Neural progenitor cell (in vitro differentiated cells): ENCODE measurements at regions not wholly inside any gene's neighbourhood (a gene's known extent, or its start where the extent isn't known, plus 50 kb on each side); places are given as distances from the start of the nearest gene placed in this dataset.

Experiments
- DNase-seq: peaks from one replicate; pipeline ENCODE4 v3.0.0-alpha.2; 2016; ENCODE audit warnings: low spot score
- H2AFZ ChIP-seq: fragments of 200-600 bp; sonication (generic); replicated peaks from 2 replicates; pipeline ENCODE4 v1.6.1; 2016; ENCODE audit warnings: antibody characterized with exemption
- H3F3A ChIP-seq: fragments of 200-600 bp; sonication (generic); 2 replicates; pipeline ENCODE4 v1.6.1; 2016; ENCODE audit warnings: antibody characterized with exemption, low read depth
- H3K27ac ChIP-seq: fragments of 200-600 bp; sonication (generic); 2 replicates; pipeline ENCODE4 v1.5.1; 2016; ENCODE audit warnings: mild to moderate bottlenecking
- H3K27me3 ChIP-seq: fragments of 200-600 bp; sonication (generic); 2 replicates; pipeline ENCODE4 v1.6.1; 2016; ENCODE audit warnings: mild to moderate bottlenecking, moderate library complexity
- H3K36me3 ChIP-seq: fragments of 200-600 bp; sonication (generic); 2 replicates; pipeline ENCODE4 v1.5.1; 2016
- H3K4me1 ChIP-seq: fragments of 200-600 bp; sonication (generic); 2 replicates; pipeline ENCODE4 v1.6.1; 2016; ENCODE audit warnings: mixed run types
- H3K4me2 ChIP-seq: fragments of 200-600 bp; sonication (generic); 2 replicates; pipeline ENCODE4 v1.6.1; 2016
- H3K4me3 ChIP-seq: fragments of 200-600 bp; sonication (generic); 2 replicates; pipeline ENCODE4 v1.5.1; 2016
- H3K79me2 ChIP-seq: fragments of 200-600 bp; sonication (generic); 2 replicates; pipeline ENCODE4 v1.6.1; 2016; ENCODE audit warnings: low read depth
- H3K9ac ChIP-seq: fragments of 200-600 bp; sonication (generic); 2 replicates; pipeline ENCODE4 v1.6.1; 2016
- H3K9me3 ChIP-seq: fragments of 200-600 bp; sonication (generic); 2 replicates; pipeline ENCODE4 v1.5.1; 2016; ENCODE audit warnings: low read depth
- H4K20me1 ChIP-seq: fragments of 200-600 bp; sonication (generic); 2 replicates; pipeline ENCODE4 v1.6.1; 2016; ENCODE audit warnings: low read depth
- H3K27ac Mint-ChIP-seq: 3 replicates; pipeline ENCODE4 v1.8.0; 2021; ENCODE audit warnings: mixed read lengths
- H3K27me3 Mint-ChIP-seq: 2 replicates; pipeline ENCODE4 v1.8.0; 2022; ENCODE audit warnings: low read depth, mild to moderate bottlenecking, inconsistent platforms, moderate library complexity, mixed read lengths; ENCODE audit not compliant: insufficient read depth
- H3K36me3 Mint-ChIP-seq: 3 replicates; pipeline ENCODE4 v1.8.0; 2021; ENCODE audit warnings: mixed read lengths
- H3K4me1 Mint-ChIP-seq: 3 replicates; pipeline ENCODE4 v1.8.0; 2021; ENCODE audit warnings: mixed read lengths
- H3K4me3 Mint-ChIP-seq: 3 replicates; pipeline ENCODE4 v1.8.0; 2021; ENCODE audit warnings: mild to moderate bottlenecking, moderate library complexity, mixed read lengths
- H3K9me3 Mint-ChIP-seq: 3 replicates; pipeline ENCODE4 v1.8.0; 2020; ENCODE audit warnings: mixed read lengths
- CTCF ChIP-seq: fragments of 200-600 bp; sonication (generic); IDR thresholded peaks from 2 replicates; pipeline ENCODE4 v1.5.1; 2017; ENCODE audit warnings: antibody characterized with exemption, mild to moderate bottlenecking
- EZH2 ChIP-seq: fragments of 200-600 bp; sonication (generic); IDR thresholded peaks from 2 replicates; pipeline ENCODE4 v1.6.1; 2017; ENCODE audit warnings: antibody characterized with exemption, mild to moderate bottlenecking, moderate library complexity
- EZH2phosphoT487 ChIP-seq: fragments of 200-600 bp; sonication (generic); IDR thresholded peaks from 2 replicates; pipeline ENCODE4 v1.6.1; 2017; ENCODE audit warnings: antibody characterized with exemption

DNA sequence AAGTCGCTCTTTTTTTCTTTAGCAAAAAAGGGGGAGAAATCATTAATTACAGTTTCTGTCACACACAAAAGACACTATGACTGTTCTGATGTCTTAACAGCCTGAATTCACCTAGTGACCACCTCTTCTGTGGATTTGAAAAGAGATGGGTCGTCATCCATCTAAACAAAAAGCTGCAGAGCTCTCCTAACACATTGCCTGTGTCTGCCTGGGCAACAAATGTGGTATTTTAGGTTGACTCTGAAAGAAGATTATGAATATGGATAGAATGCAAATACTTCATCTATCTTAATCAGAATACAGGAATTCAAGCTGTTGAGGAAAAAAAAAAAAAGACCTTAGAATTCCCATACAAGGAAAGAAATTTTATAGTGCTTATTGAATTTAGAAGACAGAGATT, 304.4 kb upstream of the ADGRL2 start:
- H3K4me1 ChIP-seq = peaks cover 6% of the 10 kb centered on the region
- Mint-ChIP-seq H3K27me3 (peaks cover 3% of the 10 kb centered on the region), H3K9me3 (no peaks in the 10 kb centered on the region), H3K4me3 (no peak overlapping the region), H3K4me1 (peaks cover 48% of the 10 kb centered on the region), H3K27ac (no peak overlapping the region), H3K36me3 (no peaks in the 10 kb centered on the region)
- H3K4me2 ChIP-seq = no peak overlapping the region
- no peak overlapping the region for H3K27ac ChIP-seq
- no peaks in the 10 kb centered on the region for H3F3A ChIP-seq
- H3K79me2 ChIP-seq = no peaks in the 10 kb centered on the region
- DNase-seq = no peak
- no peak for TF ChIP-seq EZH2
- TF ChIP-seq EZH2phosphoT487 = no peak
- no peak for TF ChIP-seq CTCF
- H3K9me3 ChIP-seq = no peaks in the 10 kb centered on the region
- H3K9ac ChIP-seq = no peak overlapping the region
- no peak overlapping the region for H3K4me3 ChIP-seq
- H3K27me3 ChIP-seq = no peaks in the 10 kb centered on the region
- H3K36me3 ChIP-seq = no peaks in the 10 kb centered on the region
- H4K20me1 ChIP-seq = no peaks in the 10 kb centered on the region
- no peak overlapping the region for H2AFZ ChIP-seq

DNA sequence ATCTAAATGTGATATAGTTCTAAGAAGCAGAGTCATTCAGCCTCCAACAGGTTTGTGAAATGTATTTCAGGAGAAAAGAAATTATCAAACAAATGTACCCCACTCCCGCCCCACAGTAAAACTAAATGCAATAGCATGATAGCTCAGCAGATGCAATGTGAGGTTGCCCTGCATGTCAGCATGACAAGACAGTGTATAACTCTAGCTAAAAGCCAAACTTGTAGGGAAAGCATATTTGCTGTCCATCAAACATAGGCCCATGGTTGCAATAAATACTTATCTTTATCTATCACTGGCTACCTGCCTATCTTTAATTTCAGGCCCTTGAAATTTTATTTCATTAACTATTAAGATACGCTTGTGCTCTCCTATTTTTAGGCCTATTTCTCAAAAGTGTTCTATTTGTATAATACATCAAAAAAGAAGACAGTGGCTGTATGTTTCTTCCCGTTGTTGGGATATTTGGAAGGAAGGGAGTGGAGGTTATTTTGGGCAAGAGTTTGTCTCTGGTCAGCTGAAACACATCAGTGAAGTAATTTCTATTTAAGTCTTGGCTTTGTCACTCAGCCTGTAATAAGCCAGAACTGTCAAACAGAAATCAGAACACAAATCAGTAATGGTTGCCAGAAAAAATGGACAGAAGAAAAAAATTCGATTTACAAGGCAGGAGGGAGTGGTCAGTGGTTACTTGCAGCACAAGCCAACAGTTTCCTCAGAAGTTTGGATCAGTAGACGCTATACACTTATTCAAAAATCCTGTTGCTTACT, 307.4 kb upstream of the ADGRL2 start:
- peaks cover 3% of the 10 kb centered on the region for H3K27me3 Mint-ChIP-seq

GRCh38 chr1:81492628-81493027, 308.1 kb upstream of the ADGRL2 start:
- Histone ChIP-seq H2AFZ (no peak overlapping the region), H4K20me1 (no peaks in the 10 kb centered on the region), H3K4me3 (no peak overlapping the region), H3K4me1 (peaks cover 6% of the 10 kb centered on the region), H3K36me3 (no peaks in the 10 kb centered on the region), H3F3A (no peaks in the 10 kb centered on the region), H3K27me3 (no peaks in the 10 kb centered on the region), H3K9ac (no peak overlapping the region), H3K9me3 (no peaks in the 10 kb centered on the region), H3K27ac (no peak overlapping the region), H3K4me2 (no peak overlapping the region), H3K79me2 (no peaks in the 10 kb centered on the region)
- no peak for DNase-seq
- Mint-ChIP-seq H3K4me3 (no peak overlapping the region), H3K27me3 (peaks cover 3% of the 10 kb centered on the region), H3K9me3 (peaks cover 21% of the 10 kb centered on the region), H3K36me3 (peaks cover 4% of the 10 kb centered on the region), H3K4me1 (peaks cover 38% of the 10 kb centered on the region), H3K27ac (no peak overlapping the region)
- TF ChIP-seq CTCF = no peak
- TF ChIP-seq EZH2 = no peak
- TF ChIP-seq EZH2phosphoT487 = no peak

More for the DNA sequence above, 307.4 kb upstream of the ADGRL2 start:
- TF ChIP-seq EZH2phosphoT487 (no peak), CTCF (no peak), EZH2 (no peak)
- Histone ChIP-seq H2AFZ (peak overlapping the region; percentile 2), H3K27me3 (no peaks in the 10 kb centered on the region), H3K79me2 (no peaks in the 10 kb centered on the region), H3K9ac (no peak overlapping the region), H3K9me3 (no peaks in the 10 kb centered on the region), H3K27ac (no peak overlapping the region), H3K4me1 (peaks cover 6% of the 10 kb centered on the region), H3F3A (no peaks in the 10 kb centered on the region), H3K4me3 (no peak overlapping the region), H4K20me1 (no peaks in the 10 kb centered on the region), H3K36me3 (no peaks in the 10 kb centered on the region), H3K4me2 (no peak overlapping the region)
- Mint-ChIP-seq H3K9me3 (peaks cover 15% of the 10 kb centered on the region), H3K4me3 (no peak overlapping the region), H3K27ac (peak overlapping the region; percentile 46), H3K4me1 (peaks cover 39% of the 10 kb centered on the region), H3K36me3 (peaks cover 4% of the 10 kb centered on the region)
- DNase-seq = no peak
